Pulmonary artery endothelial cell (primary cell): ENCODE measurements at regions not wholly inside any gene's neighbourhood (a gene's known extent, or its start where the extent isn't known, plus 50 kb on each side); places are given as distances from the start of the nearest gene placed in this dataset.
"Not testable (repeated sequence)": the region's sequence is repeated elsewhere in the genome, so short reads cannot be mapped to it uniquely, and the experiment has no call there.

Source experiments
- DNase-seq: peaks from one replicate; pipeline ENCODE4 v3.0.0-alpha.2; 2011; ENCODE audit warnings: low read depth, low spot score

GRCh38 chr2:113341191-113341869 lies 62.6 kb upstream of the PAX8 start:
- DNase-seq: no peak

GRCh38 chr2:113337809-113338208 lies 59.1 kb upstream of the PAX8 start:
- DNase-seq: no peak

GRCh38 chr2:113336040-113336439 lies 57.3 kb upstream of the PAX8 start:
- not testable (repeated sequence) for DNase-seq

GRCh38 chr2:113334147-113334546 lies 55.4 kb upstream of the PAX8 start:
- DNase-seq: no peak

GRCh38 chr2:113333735-113334134 lies 55.0 kb upstream of the PAX8 start:
- not testable (repeated sequence) for DNase-seq

- not testable (repeated sequence) for DNase-seq
Observed at GRCh38 chr2:113330060-113330767, 51.5 kb upstream of the PAX8 start.

GRCh38 chr2:113328973-113329372 lies 50.3 kb upstream of the PAX8 start:
- DNase-seq: not testable (repeated sequence)

GRCh38 chr2:113328572-113328971 lies 49.9 kb upstream of the PAX8 start:
- DNase-seq: not testable (repeated sequence)
